ENCODE measurements at regions not wholly inside any gene's neighbourhood (a gene's known extent, or its start where the extent isn't known, plus 50 kb on each side); places are given as distances from the start of the nearest gene placed in this dataset.
"Not testable (repeated sequence)": the region's sequence is repeated elsewhere in the genome, so short reads cannot be mapped to it uniquely, and the experiment has no call there.

GRCh38 chr11:81707881-81708280 is 1025.8 kb downstream of the FAM181B start:
- DNase-seq: no peak

GRCh38 chr11:81705283-81705682 is 1028.4 kb downstream of the FAM181B start:
- no peak for DNase-seq

GRCh38 chr11:81700076-81700475 is 1033.6 kb downstream of the FAM181B start:
- DNase-seq: no peak

GRCh38 chr11:81687057-81687456 is 1046.6 kb downstream of the FAM181B start:
- no peak for DNase-seq

- DNase-seq: no peak
Observed at GRCh38 chr11:81674211-81674610, 1059.5 kb downstream of the FAM181B start.

- no peak for DNase-seq
Observed at GRCh38 chr11:81673001-81673400, 1060.7 kb downstream of the FAM181B start.

GRCh38 chr11:81669935-81670543 is 1063.6 kb downstream of the FAM181B start:
- DNase-seq: no peak

- DNase-seq: no peak
Observed at GRCh38 chr11:81658722-81659121, 1074.9 kb downstream of the FAM181B start.

- no peak for DNase-seq
Observed at GRCh38 chr11:81655351-81655750, 1078.3 kb downstream of the FAM181B start.

GRCh38 chr11:81647374-81647773 is 1086.3 kb downstream of the FAM181B start:
- no peak for DNase-seq

- DNase-seq: no peak
Observed at GRCh38 chr11:81644239-81644840, 1089.3 kb downstream of the FAM181B start.

GRCh38 chr11:81634483-81634882 is 1099.2 kb downstream of the FAM181B start:
- DNase-seq: no peak

GRCh38 chr11:81602508-81602907 is 1131.2 kb downstream of the FAM181B start:
- no peak for DNase-seq

GRCh38 chr11:81596704-81597103 is 1137.0 kb downstream of the FAM181B start:
- DNase-seq: no peak

GRCh38 chr11:81585390-81585933 is 1148.2 kb downstream of the FAM181B start:
- DNase-seq: no peak

GRCh38 chr11:81579339-81579738 is 1154.3 kb downstream of the FAM181B start:
- no peak for DNase-seq

- DNase-seq: no peak
Observed at GRCh38 chr11:81578571-81578970, 1155.1 kb downstream of the FAM181B start.

GRCh38 chr11:81574301-81574700 is 1159.4 kb downstream of the FAM181B start:
- no peak for DNase-seq

- DNase-seq: no peak
Observed at GRCh38 chr11:81573367-81573766, 1160.3 kb downstream of the FAM181B start.

GRCh38 chr11:81570669-81571068 is 1163.0 kb downstream of the FAM181B start:
- DNase-seq: no peak

GRCh38 chr11:81569999-81570398 is 1163.7 kb downstream of the FAM181B start:
- DNase-seq: no peak

GRCh38 chr11:81568918-81569317 is 1164.7 kb downstream of the FAM181B start:
- no peak for DNase-seq

GRCh38 chr11:81548123-81548522 is 1185.5 kb downstream of the FAM181B start:
- no peak for DNase-seq

GRCh38 chr11:81539806-81540205 is 1193.9 kb downstream of the FAM181B start:
- not testable (repeated sequence) for DNase-seq

- no peak for DNase-seq
Observed at GRCh38 chr11:81515566-81515965, 1218.1 kb downstream of the FAM181B start.

Measured in effector CD8-positive, alpha-beta T cell (primary cell).